Transverse colon (tissue), 4 donors: ENCODE measurements at regions not wholly inside any gene's neighbourhood (a gene's known extent, or its start where the extent isn't known, plus 50 kb on each side); places are given as distances from the start of the nearest gene placed in this dataset.

Source experiments
- DNase-seq: peaks from one replicate; pipeline ENCODE4 v3.0.0-alpha.2; 2019
- H3K27ac ChIP-seq, 4 donors: fragments of 200-600 bp; sonication (generic); 2 replicates each; pipeline ENCODE4 v1.5.1; 2016 to 2018; ENCODE audit warnings: inconsistent platforms in 4 of 4
- H3K27me3 ChIP-seq: fragments of 200-600 bp; sonication (generic); 2 replicates; pipeline ENCODE4 v1.5.1; 2017; ENCODE audit warnings: inconsistent platforms
- H3K36me3 ChIP-seq, 4 donors: fragments of 200-600 bp; sonication (generic); 2 replicates each; pipeline ENCODE4 v1.5.1; 2017 to 2019; ENCODE audit warnings: inconsistent platforms in 4 of 4
- H3K4me1 ChIP-seq, 4 donors: fragments of 200-600 bp; sonication (generic); 2 replicates each; pipeline ENCODE4 v1.5.1; 2017 to 2020; ENCODE audit warnings: inconsistent platforms in 4 of 4
- H3K4me3 ChIP-seq, 4 donors: fragments of 200-600 bp; sonication (generic); 1 replicate in 1 of 4; 2 replicates in 3 of 4; pipeline versions ENCODE4 v1.5.1 to v1.6.1; 2017 to 2019; ENCODE audit warnings: inconsistent platforms in 4 of 4
- H3K9me3 ChIP-seq, 2 donors: fragments of 200-600 bp; sonication (generic); 2 replicates each; pipeline ENCODE4 v1.5.1; 2017 to 2019; ENCODE audit warnings: inconsistent platforms in 2 of 2
- CTCF ChIP-seq, 5 experiments: fragments of 200-600 bp in 3 of 5; fragments of 450-650 bp in 2 of 5; sonication (generic) in 3 of 5; IDR thresholded peaks; 1 replicate in 2 of 5; 2 replicates in 3 of 5; pipeline ENCODE4 v1.5.1; 2016 to 2017; ENCODE audit warnings: antibody characterized with exemption in 5 of 5, inconsistent platforms in 3 of 5, mild to moderate bottlenecking in 2 of 5, moderate library complexity in 1 of 5
- EP300 ChIP-seq: sonication (generic); formaldehyde crosslinking; IDR thresholded peaks from one replicate; pipeline ENCODE4 v1.6.1; 2017; ENCODE audit warnings: antibody characterized with exemption, low read depth
- POLR2A ChIP-seq: fragments of 450-650 bp; IDR thresholded peaks from one replicate; pipeline ENCODE4 v1.6.1; 2016; ENCODE audit warnings: antibody characterized with exemption, mild to moderate bottlenecking, moderate library complexity
- POLR2AphosphoS5 ChIP-seq, 3 donors: sonication (generic); formaldehyde crosslinking; IDR thresholded peaks; one replicate each; pipeline ENCODE4 v1.6.1; 2016; ENCODE audit warnings: antibody characterized with exemption in 3 of 3
- WGBS, 2 donors: methylation state at CpG; one replicate each; pipeline ENCODE4 v1.1.5; 2018; ENCODE audit warnings: low coverage in 1 of 2; 5-methylcytosine and 5-hydroxymethylcytosine counted together
- in situ Hi-C, 4 donors: fragments of 200-750 bp; cut with MboI; loops; one replicate each; pipeline versions ENCODE4 v1.15.0 to v1.15.1; 2017; ENCODE audit warnings: low sequenced_read_pairs in 3 of 4, low pct_ligation_motif_present in 1 of 4, low pct_unique_long_range_greater_than_20kb in 1 of 4
- intact Hi-C: fragments of 100-400 bp; cut with DNase I; formaldehyde crosslinking; loops from one replicate; pipeline ENCODE4 v1.15.1; 2023; ENCODE audit warnings: low total_unique reads

GRCh38 chr12:75813072-75813471 lies 218.5 kb downstream of the PHLDA1 start:
- in situ Hi-C loops: loop anchor here in 1 of 4 donors (10.0 kb wide), 1 partner anchor 222 kb away; the partner anchor contains the start of gene PHLDA1
- WGBS, 2 donors: 80 to 86% methylated on average over 1 of the region's 1 CpG
- H3K36me3 ChIP-seq: no peaks in the 10 kb centered on the region

GRCh38 chr12:75812271-75813018 lies 219.1 kb downstream of the PHLDA1 start:
- Histone ChIP-seq H3K4me3 (no peak overlapping the region), H3K9me3 (no peaks in the 10 kb centered on the region), H3K4me1 (peaks cover 0 to 15% (median 3%) of the 10 kb centered on the region in 4 donors), H3K27ac (no peak overlapping the region), H3K27me3 (no peaks in the 10 kb centered on the region), H3K36me3 (no peaks in the 10 kb centered on the region)
- DNase-seq: no peak
- in situ Hi-C loops: loop anchor here in 1 of 4 donors (10.0 kb wide), 1 partner anchor 222 kb away; the partner anchor contains the start of gene PHLDA1
- TF ChIP-seq POLR2A (no peak), POLR2AphosphoS5 (IDR thresholded peaks at IDR 0.05) (no peak), CTCF (IDR thresholded peaks at IDR 0.05) (no peak), EP300 (no peak)
- intact Hi-C loops: no loop called here
- 54 to 69% methylated on average over 8 to 9 of the region's 9 CpGs for WGBS, 2 donors

More at GRCh38 chr12:75813072-75813471, 218.5 kb downstream of the PHLDA1 start:
- intact Hi-C loops: no loop called here
- Histone ChIP-seq H3K4me3 (no peak overlapping the region), H3K27me3 (no peaks in the 10 kb centered on the region), H3K9me3 (no peaks in the 10 kb centered on the region), H3K4me1 (peaks cover 0 to 15% (median 3%) of the 10 kb centered on the region in 4 donors), H3K27ac (no peak overlapping the region)
- TF ChIP-seq EP300: no peak
- TF ChIP-seq POLR2AphosphoS5 (IDR thresholded peaks at IDR 0.05): no peak
- TF ChIP-seq CTCF (IDR thresholded peaks at IDR 0.05): no peak
- TF ChIP-seq POLR2A: no peak
- DNase-seq: no peak

- in situ Hi-C loops: loop anchor here in 1 of 4 donors (10.0 kb wide), 1 partner anchor 225 kb away; the partner anchor contains the start of gene PHLDA1
- no peaks in the 10 kb centered on the region for H3K36me3 ChIP-seq
Observed at GRCh38 chr12:75809746-75810145, 221.8 kb downstream of the PHLDA1 start.

GRCh38 chr12:75807494-75807893 lies 224.1 kb downstream of the PHLDA1 start:
- no peak overlapping the region for H3K27ac ChIP-seq
- DNase-seq: no peak
- no peaks in the 10 kb centered on the region for H3K9me3 ChIP-seq
- TF ChIP-seq POLR2A (no peak), CTCF (IDR thresholded peaks at IDR 0.05) (no peak), POLR2AphosphoS5 (IDR thresholded peaks at IDR 0.05) (no peak), EP300 (no peak)
- WGBS, 2 donors: 93 to 100% methylated on average over 1 of the region's 1 CpG
- H3K4me3 ChIP-seq: no peak overlapping the region
- in situ Hi-C loops (no loop called here), intact Hi-C loops (no loop called here)
- H3K4me1 ChIP-seq: no peaks in the 10 kb centered on the region
- H3K36me3 ChIP-seq: no peaks in the 10 kb centered on the region
- no peaks in the 10 kb centered on the region for H3K27me3 ChIP-seq

More at GRCh38 chr12:75809746-75810145, 221.8 kb downstream of the PHLDA1 start:
- H3K4me1 ChIP-seq: peaks cover 0 to 3% (median under 1%) of the 10 kb centered on the region in 4 donors
- TF ChIP-seq CTCF (IDR thresholded peaks at IDR 0.05) (no peak), POLR2A (no peak), EP300 (no peak), POLR2AphosphoS5 (IDR thresholded peaks at IDR 0.05) (no peak)
- WGBS, 2 donors: 76 to 95% methylated on average over 2 of the region's 2 CpGs
- H3K9me3 ChIP-seq: no peaks in the 10 kb centered on the region
- H3K4me3 ChIP-seq: no peak overlapping the region
- no peak for DNase-seq
- no peak overlapping the region for H3K27ac ChIP-seq
- intact Hi-C loops: no loop called here
- H3K27me3 ChIP-seq: no peaks in the 10 kb centered on the region
